HG02642 (cell line): ENCODE measurements at regions not wholly inside any gene's neighbourhood (a gene's known extent, or its start where the extent isn't known, plus 50 kb on each side); places are given as distances from the start of the nearest gene placed in this dataset.

ENCODE experiments used
- ATAC-seq: cut with Tn5 transposase; IDR thresholded peaks from one replicate; pipeline ENCODE4 v1.9.1; 2021; ENCODE audit warnings: mild to moderate bottlenecking; ENCODE audit not compliant: unreplicated experiment, poor library complexity

DNA sequence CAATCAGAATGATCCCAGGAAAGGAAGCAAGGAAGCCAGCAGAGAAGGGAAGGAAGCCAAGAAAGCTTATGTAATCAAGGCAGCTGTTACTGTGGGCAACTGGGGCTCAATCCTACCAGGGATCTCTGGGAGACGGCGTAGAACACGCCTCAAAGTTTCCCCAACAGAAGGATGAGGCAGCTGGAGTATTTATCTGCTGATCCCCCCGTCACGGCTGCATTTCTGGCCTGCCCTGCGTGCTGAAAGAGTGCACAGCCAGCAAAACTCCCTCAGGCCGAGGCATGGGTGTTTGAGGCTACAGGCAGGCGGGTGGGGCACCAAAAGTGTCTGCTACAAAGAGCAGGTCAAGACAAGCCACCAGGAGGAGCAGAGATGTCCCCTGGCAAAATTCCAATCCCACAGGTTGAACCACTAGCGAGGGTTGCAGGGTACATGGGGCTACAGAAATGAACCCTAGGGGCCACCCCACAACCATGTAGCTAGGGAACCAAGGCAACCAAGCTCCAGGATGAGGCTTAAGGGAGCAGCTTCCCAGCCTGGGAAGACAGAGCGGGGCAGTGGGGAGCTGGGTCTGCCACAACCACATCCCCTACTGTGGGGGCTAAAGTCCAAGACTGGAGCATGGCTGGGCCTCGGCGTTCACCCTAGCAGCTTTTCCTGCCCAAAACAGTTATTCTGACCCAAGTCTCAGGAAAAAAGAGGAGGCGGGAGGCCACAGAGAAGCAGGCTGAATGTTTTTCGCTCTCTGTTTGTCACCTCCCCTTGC is 113.4 kb downstream of the BCOR start:
- ATAC-seq, result no peak

DNA sequence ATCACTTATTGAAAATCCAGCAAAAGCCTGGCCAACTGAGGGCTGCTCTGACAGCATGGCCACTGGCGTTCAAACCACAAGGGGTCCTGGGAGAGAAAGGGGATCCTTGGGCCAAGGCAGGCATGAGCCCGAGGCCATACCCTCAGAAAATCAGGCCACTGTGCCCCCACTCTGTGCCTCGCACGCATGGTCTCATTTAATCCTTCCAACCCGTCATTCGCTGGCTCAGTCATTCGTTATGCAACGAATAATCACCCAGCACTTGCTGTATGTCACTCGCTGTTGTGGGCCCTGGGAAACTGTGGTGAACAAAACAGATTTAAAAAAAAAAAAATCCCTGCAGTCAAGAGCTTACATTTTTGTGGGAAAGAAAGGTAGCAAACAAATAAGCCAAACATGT is 112.7 kb downstream of the BCOR start:
- ATAC-seq, result no peak

DNA sequence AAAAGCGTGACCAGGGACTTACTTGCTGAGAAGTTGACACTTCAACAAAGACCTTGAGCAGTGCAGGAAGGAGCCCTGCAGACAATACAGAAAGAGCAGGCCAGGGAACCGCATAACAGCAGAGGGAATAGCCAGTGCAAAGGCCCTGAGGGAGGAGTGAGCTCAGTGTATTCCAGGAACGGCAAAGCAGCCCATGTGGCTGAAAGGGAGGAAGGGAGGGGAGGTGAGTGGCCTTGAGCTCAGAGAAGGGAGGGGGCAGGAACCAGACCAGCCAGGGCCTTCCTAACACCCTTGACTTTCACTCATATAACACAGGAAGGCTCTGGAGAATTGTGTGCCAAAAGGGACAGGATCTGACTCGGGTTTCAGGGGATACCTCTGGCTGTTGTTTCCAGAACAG is 112.2 kb downstream of the BCOR start:
- no peak for ATAC-seq

DNA sequence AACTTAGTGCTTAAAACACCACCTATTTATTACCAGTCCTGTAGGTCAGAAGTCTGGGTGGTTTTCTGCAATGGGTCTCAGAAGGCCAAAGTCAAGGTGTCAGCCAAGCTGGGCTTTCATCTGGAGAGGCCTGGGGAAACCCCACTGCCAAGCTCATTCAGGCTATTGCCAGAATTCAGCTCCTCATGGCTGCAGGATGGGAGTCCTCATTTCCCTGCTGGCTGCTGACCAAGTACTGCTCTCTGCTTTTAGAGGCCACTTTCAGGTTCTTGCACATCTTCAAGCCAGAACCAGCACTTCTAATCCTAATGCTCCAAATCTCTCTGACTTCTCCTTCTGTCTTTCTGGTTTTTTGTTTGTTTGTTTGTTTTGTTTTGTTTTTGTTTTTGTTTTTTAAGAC is 109.3 kb downstream of the BCOR start:
- no peak for ATAC-seq

DNA sequence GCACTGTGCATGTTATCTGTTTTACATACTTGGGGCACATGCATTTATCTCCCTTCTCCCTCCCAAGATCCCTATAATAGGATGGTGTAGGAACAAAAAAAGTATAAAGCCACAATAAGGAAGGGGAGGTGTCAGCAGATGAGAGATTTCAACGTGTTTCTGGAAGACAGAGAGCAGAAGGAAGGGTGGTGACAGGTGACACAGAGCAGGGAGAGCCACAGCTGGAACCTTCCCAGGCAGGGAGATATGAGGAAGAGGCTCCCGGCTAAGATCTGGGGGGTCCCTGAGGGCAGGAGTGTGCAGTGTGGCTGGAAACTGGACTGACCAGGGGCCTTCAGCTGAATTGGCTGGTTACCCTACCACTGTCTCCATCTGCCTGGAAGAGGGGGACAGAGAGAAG is 107.4 kb downstream of the BCOR start:
- no peak for ATAC-seq

DNA sequence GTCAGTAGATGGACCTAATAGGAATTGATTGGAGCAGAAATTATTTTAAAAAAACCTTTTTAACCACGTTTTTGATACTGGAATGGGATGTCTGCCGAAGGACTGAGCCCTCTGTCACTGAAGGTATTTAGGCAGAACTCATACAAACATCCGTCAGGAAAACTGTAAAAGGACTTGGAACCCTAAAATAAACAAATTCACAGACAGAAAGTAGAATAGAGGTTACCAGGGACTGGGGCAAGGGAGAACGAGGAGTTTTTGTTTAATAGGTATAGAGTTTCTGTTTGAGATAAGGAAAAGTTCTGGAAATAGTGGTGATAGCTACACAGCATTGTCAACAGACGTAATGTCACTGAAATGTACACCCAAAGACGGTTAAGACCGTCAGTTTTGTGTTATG is 105.5 kb downstream of the BCOR start:
- no peak for ATAC-seq

DNA sequence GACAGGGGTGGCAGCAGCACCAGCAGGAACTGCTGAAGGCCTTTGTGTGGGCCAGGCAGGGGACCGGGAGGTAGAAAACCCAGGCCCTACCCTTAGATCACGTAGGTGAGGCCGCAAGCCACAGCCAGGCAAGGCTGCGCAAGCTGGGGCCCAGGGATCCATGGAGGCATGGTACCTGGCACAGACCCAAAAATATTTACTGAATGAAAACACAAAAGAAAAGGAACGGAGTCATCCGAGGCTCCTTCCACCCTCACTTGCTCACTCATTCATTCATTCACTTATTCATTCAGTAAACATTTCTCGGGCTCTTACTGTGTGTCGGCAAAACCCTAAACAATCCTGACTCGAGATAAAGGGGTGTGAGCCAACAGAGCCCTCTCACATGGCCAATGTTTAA is 102.3 kb downstream of the BCOR start:
- no peak for ATAC-seq

DNA sequence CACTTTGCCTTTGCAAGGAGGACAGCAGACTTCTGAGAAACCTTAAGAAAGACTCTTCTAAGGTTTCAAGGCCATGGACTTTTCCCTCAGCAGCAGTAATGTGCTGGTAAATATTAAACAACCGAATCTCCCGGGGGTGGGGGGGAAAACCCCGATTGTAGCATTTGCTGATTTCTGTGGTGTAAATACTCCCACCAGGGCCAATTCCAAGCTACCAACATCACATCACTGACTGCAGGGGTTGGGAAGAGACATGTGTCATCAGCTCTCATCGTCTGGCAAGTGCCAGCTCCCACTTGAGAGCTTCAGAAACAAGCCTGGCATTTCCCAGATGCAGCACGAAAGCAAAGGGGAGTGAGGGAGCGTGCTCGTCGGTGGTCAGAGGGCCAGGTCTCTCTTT is 101.2 kb downstream of the BCOR start:
- no peak for ATAC-seq

DNA sequence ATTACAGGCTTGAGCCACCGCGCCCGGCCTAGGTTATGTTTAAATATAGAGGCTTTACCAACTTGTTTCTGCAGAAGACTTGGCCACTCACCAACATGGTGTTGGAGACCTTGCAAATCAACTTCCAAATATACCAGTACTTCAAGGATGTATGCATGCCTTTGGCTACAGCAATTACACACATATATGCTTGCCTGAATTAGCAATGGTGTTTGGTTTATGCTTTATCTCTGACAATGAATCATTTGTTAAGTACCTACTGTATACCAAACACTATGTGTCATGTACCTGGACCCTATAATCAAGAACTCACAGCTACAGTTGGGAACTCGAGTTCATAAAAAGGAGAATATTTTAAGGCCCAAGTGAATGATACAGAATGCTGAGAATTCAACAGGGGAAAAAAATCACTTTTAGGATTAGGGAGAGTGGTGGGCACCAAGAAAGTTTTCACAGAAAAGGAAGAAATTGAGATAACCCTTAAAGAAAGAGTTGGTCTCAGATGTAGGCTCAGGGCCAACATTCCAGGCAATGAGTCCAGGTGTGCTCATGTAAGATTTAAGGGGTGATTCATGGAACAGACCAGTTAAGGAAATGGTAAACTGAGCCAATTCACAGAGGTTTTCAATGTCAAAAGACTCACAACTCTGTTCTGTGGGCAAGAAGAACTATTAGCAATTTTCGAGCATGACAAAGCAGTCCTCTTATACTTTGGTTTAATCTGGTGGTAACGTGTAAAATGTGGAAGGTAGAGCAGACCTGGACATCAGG is 98.9 kb downstream of the BCOR start:
- no peak for ATAC-seq
